Glomerular endothelial cell (primary cell): ENCODE measurements at regions not wholly inside any gene's neighbourhood (a gene's known extent, or its start where the extent isn't known, plus 50 kb on each side); places are given as distances from the start of the nearest gene placed in this dataset.
A peak's percentile ranks its signal among the peaks of the same experiment; 100 is the strongest.
"Not testable (repeated sequence)": the region's sequence is repeated elsewhere in the genome, so short reads cannot be mapped to it uniquely, and the experiment has no call there.

Source experiments
- DNase-seq: peaks from one replicate; pipeline ENCODE4 v3.0.0-alpha.2; 2011; ENCODE audit warnings: low read depth, low spot score; ENCODE audit errors: extremely low read depth

DNA sequence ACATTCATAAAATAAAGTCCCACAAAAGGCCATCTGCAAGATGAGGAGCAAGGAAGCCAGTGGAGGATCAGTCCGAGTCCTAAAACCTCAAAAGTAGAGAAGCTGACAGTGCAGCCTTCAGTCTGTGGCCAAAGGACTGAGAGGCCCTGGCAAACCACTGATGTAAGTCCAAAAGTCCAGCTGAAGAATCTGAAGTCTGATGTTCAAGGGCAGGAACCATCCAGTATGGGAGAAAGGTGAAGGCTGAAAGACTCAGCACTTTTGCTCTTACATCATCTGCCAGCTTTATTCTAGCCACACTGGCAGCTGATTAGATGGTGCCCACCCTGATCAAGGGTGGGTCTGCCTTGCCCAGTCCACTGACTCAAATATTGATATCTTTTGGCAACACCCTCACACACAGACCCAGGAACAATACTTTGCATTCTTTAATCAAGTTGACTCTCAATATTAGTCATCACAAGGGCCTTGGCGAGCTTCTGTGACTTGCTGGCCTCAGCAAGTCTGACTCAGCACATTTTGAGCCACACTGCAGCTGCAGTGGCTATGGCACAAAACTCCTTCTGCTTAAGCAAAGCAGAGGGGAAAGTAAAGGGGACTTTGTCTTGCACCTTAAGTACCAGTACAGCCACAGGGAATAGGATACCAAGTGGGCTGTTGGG lies 1370.3 kb upstream of the CITED2 start:
- DNase-seq, result no peak

DNA sequence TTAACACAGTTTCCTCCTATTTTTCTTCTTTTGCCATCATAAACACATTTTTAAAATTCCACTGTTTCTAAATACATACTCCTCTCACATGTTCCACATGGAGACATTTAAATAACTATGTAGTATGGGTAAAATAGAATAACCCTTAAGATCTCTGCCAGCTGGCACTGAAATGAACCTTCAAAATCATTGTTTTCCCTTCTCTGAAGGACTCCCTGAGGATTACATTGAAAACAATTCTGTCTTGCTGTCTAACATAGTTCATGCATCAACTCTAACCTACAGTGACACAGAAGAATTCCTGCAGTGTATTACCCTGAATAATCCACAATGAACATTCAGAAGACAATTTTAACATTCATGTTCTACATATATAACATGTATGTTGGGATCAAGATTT lies 1361.8 kb upstream of the CITED2 start:
- no peak for DNase-seq

DNA sequence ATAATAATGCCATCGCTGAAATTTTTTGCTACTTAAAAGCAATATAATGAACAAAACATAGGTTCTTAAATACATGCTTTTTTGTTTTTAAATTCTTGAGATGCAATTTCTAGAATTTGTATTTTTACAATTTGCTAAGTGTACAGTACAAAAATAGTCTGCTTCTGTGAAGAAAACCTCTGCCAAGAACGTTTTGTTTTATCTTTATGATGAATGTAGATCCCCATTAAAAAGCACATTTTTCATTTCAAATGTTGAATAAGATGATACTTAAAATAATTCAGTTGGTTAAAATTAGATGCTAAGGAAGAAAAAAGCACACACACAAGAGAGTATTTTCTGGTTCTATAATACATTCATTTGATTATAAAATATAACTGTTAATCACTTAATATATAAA lies 1358.5 kb upstream of the CITED2 start:
- DNase-seq, result no peak

DNA sequence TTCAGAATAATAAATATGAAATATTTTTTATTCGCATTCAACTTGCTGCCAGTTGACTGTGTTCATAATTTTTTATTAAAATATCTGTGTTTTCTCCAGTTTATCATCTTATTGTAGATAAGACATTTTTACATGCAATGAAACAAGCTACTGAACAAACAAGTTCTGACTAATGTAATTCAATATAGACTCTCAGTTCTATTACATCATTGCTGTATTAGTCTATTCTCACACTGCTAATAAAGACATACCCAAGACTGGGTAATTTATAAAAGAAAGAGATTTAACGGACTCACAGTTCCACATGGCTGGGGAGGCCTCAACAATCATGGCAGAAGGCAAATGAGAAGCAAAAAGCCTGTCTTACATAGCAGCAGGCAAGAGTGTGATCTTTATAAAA lies 1357.7 kb upstream of the CITED2 start:
- DNase-seq, result no peak

DNA sequence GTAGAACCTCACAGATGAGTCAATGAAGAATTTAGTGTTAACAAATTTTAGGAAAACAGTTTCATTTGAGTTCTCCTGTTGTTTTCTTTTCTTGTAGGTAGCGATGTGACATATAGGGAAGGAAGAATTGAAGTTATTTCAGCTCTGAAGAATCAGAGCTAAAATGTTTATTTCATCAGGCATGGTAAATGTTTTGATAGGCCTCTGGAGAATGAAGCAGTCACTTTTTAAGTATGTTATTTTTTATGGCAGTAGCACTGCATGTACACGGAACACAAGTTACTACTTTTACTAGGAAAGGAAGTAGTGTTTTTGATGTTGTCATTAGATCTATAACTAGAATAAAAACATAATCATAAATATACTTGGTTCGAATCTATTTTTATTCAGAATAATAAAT lies 1357.3 kb upstream of the CITED2 start:
- DNase-seq, result no peak

DNA sequence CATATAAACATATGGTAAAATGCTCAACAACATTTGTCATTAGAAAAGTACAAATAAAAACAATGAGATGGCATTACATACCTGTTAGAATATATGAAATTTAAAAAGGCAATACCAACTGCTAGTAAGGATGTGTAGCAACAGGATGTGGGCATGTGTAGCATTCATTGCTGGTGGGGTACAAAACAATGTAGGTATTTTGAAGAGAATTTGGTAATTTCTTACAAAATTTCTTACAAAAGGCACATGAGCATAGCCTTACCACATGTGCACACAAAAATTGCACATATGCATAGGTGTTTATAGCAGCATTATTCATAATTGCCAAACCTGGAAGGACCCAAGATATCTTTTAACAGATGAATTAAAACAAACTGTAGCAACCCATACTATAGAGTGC lies 1355.1 kb upstream of the CITED2 start:
- no peak for DNase-seq

DNA sequence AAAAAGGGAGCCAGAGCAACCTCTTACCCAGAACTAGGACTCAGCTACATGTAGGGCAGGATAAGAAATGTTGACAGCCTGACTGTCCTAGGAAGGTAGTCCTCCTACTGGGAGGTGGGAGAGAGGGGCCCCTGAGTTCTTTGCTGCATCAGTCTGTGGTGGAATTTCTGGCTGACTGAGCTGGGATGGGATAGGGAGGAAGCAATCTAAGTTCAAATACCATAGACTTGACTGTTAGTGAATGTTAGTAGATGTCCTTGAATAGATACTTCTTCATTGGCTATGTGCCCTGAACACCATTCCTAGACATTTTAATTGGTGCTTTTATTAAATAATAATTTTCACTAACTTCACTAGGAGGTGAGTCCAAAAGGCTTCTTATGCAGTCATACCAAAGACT lies 1343.6 kb upstream of the CITED2 start:
- no peak for DNase-seq

DNA sequence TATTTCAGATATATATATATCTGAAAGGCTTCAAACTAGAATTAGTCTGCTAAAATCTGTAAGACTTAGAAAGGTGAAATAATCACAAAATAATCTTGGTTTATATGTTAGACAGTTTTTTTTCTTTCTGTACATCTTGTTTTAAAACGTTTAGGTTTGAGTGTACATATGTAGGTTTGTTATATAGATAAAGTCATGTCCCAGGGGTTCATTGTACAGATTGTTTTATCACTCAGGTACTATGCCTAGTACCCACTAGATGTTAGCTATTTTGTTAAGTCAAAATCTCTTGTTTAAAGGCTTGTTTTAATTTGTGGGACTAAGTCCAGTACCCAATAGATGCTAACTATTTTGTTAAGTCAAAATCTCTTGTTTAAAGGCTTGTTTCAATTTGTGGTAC lies 1339.0 kb upstream of the CITED2 start:
- no peak for DNase-seq

DNA sequence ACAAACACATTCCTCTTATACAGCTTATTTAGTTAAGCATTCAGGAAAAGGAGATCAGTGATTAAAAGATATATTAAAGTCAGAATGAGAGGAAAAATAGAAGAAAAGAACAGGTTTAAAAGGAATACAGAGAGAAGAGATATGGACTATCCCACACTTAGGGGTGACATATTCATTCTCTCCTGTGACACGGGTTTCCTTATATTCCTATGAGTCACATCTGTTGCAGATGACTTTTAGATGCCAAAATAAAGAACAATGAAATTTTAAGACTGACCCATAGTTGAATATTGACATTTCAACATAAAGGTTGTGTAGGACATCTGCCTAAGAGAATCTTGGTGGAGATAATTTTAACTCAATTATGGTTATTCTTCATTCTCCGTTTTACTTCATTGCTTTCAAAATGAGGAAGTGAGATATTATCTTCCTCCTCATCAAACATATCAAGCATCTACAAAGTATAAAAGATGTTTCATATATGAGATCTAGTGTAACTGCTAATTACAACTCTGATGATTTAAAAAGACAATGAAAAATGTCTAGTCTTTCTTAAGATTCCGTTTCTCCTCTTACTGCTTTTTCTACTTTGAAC lies 1336.7 kb upstream of the CITED2 start:
- no peak for DNase-seq

DNA sequence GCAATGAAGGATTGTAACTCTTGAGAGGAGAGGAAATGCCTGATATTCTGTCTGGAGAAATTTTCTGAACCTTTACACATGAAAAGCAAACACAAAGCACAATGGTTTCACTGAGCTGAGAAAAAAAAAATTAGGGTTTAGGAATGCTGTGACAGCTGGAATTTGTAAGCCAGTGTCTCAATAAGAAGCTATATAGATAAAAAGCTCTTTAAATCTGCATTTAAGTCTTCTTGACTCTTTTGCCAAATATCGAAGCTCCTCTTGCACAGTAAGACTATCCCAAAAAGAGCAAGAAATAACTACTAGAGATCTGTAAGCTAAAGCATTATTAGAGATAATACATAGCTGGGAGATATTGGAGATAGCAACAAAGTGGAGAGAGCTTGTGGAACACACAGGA lies 1334.0 kb upstream of the CITED2 start:
- no peak for DNase-seq

DNA sequence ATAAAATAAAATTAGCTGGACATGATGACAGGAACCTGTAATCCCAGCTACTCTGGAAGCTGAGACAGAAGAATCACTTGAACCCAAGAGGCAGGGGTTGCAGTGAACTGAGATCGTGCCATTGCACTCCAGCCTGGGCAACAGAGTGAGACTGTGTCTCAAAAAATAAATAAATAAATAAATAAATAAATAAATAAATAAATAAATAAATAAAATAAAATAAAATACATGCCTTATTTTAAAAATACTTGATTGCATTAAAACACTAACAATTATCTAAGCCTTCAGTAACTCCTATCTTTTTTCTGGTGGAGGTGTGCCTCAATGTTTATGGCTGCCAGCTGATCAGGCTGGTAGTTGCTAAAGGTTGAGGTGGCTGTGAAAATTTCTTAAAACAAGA lies 1329.6 kb upstream of the CITED2 start:
- not testable (repeated sequence) for DNase-seq

DNA sequence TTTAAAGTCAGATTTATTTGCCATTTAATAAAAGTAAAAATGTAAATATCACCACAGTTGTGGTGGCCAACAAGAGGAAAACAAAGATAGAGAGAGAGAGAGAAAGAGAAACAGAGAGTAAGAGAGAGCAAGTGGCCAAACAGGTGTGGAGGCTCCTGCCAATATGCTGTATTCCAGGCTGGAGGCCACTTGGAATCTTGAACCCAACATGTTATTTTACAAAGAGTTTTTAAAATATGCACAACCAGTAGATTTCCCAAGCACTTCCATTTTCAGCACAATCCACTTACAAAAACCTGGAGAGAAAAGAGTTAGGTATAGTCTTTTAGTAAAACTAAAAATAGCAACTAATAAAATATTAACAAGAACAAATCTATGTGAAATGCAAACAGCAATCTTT lies 1323.1 kb upstream of the CITED2 start:
- no peak for DNase-seq

DNA sequence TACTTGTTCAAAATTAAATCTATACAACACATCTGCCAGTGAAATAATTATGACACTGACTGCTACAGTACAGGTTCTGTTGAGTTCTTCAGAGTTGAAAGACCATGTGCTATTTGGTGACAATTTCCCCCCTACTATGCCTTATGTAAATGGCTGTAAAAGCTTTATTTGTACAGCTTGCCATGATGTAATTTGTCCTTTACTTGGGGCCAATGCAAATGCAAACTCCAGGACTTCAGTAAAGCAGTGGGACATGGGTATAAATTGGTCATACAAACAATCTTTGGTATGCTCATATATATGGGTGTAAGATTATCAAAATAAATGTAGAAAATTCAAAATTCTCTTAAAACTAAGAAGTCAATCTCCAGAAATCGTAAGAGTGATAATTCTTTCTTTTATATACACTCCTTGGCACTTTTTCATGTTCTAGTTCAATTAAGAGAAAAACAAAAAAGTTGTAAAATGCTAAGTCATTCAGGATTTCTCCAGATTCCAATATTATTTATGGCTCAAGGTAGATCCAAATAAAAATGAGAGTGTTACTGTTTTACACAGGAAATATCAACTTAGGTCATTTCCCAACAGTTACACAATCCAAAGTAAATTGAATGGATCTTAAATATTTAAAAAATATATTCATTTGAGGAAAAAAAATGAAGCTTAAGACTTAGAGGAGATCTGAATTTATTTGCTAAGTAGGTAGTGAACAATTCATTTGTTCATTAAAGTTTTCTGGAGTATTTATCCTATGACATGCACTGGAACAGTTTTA lies 1310.5 kb upstream of the CITED2 start:
- peak; percentile 12 for DNase-seq

DNA sequence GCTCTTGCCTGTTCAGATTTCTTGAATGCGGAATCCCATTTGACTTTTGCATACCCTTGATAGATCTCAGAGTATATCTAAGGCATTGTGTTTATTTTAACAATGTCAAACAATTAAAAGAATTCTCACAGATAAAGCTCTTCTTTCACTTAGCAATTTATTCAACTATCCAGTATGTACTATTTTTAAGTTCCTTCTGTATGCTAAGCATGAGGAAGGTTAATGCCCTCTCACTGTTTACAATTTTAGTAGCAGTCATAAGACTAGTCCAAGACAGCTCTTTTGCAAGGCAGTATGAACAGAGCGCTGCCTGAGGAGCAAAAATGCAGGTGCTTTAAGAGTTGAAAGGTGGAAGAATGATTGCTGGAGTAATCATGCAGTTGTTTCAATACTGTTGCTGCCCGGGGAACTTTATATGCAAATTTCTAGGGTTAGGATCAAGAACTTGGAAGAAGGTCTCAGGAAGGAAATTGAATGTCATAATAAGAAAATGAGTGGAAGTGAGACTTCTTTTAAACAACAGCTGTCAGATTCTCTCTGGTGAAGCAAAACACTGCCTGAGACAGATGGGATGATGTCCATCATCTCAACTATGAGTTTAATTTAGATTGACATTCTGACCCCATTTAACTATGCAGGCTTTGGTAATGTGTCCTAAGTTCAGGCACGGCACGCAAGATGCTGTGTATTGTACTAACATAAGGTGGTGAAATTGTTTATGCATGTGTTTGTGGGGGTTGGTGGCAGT lies 1303.5 kb upstream of the CITED2 start:
- no peak for DNase-seq

DNA sequence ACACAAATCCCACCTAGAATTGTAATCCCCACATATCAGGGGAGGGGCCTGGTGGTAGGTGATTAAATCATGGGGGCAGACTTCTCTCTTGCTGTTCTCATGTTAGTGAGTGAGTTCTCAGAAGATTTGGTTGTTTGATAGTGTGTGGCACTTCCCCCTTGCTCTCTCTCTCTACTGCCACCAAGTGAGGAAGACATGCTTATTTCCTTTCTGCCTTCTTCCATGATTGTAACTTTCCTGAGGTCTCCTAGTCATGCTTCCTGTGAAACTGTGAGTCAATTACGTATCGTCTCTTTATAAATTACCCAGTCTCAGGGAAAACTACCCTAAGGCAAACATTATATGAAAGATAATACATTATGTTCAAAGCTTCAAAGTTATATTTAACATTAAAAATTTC lies 1297.5 kb upstream of the CITED2 start:
- DNase-seq, result no peak

DNA sequence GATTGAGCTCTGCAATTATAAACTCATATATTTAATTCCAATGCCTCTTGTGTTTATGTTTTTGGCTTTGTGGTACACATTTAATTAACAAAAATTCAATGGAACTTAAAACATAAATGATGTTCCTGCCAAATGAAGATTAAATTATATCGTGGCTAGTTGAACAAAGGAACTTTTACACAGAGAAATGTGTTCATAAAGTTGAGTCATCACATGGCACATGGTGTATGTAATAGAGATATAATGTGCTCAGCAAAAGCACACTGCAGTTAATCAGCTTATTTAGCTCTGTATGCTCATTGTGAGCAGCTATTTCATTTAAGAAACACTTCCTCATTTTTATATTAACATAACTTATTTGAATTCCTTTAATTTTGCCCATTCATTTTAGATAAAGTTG lies 1295.6 kb upstream of the CITED2 start:
- DNase-seq, result no peak

DNA sequence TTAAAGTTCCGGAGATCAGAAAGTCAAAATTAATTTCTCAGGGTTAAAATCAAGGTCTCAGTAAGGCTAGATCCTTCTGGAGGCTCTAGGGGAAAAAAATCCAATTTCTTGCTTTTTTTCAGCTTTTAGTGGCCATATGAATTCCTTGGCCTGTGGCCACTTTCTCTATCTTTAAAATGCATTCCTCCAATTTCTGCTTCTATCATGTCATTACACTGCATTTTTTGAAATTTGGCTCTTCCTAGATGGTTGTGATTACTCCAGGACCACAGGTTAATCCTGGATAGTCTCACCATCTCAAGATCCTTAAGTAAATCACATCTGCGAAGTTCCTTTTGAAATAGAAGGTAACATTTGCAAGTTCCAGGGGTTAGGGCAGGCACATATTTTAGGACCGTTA lies 1294.9 kb upstream of the CITED2 start:
- DNase-seq, result no peak

DNA sequence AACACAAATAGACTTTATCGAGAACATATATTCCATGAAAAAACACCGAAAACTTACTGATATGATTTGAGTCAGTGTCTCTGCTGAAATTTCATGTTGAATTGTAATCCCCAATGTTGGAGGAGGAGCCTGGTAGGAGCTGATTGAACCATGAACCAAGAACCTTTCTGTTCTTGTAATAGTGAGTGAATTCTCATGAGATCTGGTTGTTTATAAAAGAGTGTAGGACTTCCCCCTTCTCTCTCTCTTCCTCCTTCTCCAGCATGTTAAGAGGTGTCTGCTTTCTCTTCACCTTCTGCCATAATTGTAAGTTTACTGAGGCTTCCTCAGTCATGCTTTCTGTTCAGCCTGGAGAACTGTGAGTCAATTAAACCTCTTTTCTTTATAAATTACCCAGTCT lies 1289.3 kb upstream of the CITED2 start:
- DNase-seq, result no peak

DNA sequence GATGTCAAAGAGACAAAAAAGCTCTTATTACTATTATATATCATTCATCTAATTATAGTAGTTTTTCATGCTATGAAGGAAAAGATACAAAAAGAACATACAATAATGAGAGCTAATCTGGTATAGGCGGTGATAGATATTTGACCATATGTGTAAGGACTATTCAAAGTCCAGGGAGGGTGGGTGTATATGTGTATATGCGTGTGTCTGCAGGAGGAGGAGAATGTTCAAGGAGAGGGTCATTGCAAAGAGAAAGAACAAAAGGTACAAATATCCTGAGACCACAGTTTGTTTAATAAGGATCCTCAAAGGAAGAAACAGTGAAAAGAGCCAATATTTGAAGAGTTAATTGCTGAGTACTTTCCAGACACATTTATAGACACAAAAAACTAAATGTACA lies 1288.6 kb upstream of the CITED2 start:
- DNase-seq, result no peak

DNA sequence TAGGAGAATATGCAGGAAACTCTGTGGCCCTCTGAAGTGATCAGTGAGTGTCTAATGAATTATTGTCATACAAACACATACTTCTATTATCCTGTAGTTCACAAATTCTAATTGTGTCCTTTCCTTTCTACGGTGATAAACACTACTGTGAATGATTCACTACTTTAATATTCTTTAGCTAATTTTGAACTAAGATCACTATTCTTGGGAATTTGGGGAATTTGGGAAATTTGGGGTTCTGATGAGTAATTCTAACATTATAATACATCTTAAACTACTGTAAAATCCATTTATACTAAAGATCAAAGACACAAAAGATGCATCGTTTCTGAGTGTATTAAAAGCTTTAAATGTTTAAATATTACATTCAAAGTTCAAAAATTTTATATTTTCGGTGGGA lies 1287.2 kb upstream of the CITED2 start:
- no peak for DNase-seq

DNA sequence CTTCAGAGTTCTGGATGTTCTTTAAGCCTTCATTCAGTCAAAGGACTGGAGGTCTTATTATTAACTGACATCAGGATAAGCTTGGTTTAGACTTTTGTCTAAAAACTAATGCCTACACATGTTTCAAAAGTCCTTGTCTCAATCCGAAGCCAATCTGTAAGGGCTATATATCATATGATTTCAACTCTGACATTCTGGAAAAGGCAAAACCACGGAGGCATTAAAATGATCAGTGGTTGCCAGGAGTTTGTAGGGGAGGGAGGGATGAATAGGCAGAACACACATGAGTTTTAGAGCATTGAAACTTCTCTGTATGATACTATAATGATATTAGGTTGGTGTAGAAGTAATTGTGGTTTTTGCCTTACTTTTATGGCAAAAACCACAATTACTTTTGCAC lies 1285.8 kb upstream of the CITED2 start:
- DNase-seq, result no peak

DNA sequence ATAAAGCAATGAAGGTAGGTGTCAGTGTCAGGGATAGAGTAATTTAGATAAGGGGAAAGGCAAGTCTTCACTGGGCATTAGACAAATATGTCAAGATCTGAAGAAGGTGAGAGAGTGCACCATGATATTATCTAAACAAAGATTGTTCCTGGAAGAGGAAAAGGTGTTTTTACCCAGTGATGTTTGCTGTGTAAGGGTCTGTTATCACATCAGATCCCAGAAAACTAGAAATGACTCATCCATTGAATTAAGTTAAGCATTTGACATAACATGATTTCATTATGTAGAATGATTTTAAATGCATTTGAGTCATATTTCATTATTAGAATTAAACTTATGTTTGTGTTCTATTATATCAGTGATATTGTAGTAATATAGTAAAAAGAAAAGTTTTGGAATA lies 1279.5 kb upstream of the CITED2 start:
- no peak for DNase-seq
